ENCODE measurements at regions not wholly inside any gene's neighbourhood (a gene's known extent, or its start where the extent isn't known, plus 50 kb on each side); places are given as distances from the start of the nearest gene placed in this dataset.
"Not testable (repeated sequence)": the region's sequence is repeated elsewhere in the genome, so short reads cannot be mapped to it uniquely, and the experiment has no call there.

DNA sequence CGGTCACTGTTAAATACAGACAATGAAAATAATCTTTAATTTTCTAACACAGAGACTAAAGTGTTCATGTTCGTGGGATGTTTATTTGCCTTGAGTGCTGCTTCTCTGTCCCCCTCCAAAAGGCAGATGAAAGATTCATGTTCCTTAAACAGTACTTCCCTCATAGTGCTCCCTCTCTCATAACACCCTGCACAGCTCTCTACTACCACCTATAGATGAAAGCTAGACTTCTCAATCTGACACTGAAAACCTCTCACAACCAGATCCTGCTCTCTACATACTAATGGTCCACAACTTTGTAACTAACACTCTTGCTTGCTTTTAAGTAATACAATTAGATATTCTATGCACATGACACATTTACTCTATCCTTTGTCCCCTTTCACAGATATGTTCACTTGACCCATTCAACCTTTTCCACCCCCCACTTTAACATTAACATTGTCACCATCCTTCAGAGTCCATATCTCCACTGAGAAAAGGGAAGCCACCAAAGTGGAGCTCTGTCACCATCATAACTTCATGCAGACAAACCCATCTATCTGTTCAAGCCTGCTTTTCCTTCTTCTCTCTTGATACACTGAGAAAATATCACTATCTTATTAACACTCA is 266.4 kb upstream of the USP15 start:
- DNase-seq, result no peak

DNA sequence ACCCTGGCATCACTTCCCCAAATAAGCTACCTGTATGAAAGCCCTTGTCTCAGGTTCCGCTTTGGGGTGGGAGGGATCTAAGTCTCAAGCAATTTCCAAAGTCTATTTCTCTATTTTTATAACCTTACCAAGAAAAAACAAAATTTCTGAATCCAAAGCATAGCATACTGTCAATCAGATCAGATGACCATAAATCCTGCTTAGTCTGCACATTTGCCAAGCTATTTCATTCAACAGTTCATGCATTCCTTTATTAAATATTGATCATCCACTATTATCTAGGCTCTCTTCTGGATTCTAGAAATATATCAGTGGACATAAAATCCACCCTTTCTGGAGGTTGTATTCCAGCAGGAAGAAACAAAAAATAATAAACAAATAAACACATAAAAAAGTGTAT is 263.5 kb upstream of the USP15 start:
- DNase-seq, result no peak

DNA sequence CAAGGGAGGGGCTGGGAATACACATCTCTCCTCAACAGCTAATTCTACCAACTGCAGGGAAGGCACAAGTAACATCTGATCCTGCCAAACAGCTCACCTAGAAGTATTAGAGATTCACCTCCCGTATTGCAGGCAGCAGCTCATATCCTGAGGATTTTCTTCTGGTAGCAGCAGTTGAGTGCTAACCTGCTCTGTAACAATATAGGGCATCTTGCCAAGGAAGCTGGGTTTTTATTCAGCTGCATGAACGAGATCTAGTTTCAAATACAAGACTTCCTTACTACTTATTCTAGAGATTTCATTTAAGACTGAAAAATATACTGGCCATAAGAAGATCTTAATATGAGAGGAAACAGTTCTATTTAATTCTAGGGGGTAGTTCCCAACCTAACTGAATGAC is 261.4 kb upstream of the USP15 start:
- DNase-seq, result no peak

DNA sequence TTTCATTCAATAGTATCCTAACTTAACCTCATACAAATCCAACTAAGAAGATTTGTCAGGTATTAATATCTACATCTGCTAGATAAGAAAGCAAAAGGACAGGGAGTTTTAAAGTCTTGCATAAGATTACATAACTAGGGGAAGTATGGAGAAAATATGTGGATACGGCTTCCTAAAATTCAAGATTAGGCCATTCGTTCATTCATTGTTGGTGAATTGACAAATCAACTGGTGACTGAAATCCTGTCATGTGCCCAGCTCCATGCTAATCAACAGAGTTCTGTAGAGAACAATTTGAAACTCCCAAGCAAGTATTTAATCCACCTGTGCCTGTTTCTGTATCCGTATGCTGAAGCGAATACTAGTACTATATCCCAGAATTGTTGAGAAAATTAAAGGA is 260.9 kb upstream of the USP15 start:
- DNase-seq, result no peak

GRCh38 chr12:62001424-62001823 is 258.8 kb upstream of the USP15 start:
- DNase-seq, result no peak

- no peak for DNase-seq
Measured at GRCh38 chr12:62003226-62003625, 257.0 kb upstream of the USP15 start.

GRCh38 chr12:62003701-62004100 is 256.5 kb upstream of the USP15 start:
- no peak for DNase-seq

- DNase-seq, result no peak
Measured at GRCh38 chr12:62005615-62006014, 254.6 kb upstream of the USP15 start.

GRCh38 chr12:62006076-62006732 is 254.0 kb upstream of the USP15 start:
- DNase-seq, result no peak

DNA sequence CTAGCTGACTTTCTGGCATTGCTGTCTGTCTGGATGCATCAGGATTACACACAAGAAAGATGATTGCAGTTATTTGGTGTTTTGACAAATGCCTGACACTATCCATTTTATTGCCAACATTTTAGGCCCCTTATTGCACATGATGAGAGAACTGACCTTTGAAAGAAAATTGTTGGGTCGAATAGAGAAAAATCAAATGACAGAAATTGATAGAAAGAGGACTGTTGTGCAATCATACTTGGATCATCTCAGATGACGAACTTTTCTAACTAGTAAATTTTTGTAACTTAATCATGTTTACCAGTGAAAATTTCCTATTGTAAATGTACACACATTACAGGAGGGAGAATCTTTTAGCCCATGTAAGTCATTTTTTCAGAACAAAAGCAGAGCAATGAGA is 251.5 kb upstream of the USP15 start:
- DNase-seq, result no peak

DNA sequence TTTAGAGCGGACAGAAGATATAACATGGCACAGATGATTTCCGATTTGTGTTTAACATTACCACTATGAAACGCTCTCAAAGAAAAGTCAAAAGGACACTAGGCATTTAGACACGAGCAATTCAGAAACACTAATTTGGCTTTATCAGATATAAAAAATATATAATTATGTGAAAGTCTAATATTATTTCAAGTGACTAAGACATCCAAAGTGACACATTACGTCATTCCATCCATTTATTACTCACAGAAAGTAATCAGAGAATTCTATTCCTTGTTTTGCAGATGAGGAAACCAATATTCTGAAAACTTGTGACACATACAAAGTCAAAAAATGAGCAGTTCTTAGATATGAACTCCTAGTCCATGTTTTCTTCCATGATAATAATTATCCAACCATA is 250.8 kb upstream of the USP15 start:
- no peak for DNase-seq

DNA sequence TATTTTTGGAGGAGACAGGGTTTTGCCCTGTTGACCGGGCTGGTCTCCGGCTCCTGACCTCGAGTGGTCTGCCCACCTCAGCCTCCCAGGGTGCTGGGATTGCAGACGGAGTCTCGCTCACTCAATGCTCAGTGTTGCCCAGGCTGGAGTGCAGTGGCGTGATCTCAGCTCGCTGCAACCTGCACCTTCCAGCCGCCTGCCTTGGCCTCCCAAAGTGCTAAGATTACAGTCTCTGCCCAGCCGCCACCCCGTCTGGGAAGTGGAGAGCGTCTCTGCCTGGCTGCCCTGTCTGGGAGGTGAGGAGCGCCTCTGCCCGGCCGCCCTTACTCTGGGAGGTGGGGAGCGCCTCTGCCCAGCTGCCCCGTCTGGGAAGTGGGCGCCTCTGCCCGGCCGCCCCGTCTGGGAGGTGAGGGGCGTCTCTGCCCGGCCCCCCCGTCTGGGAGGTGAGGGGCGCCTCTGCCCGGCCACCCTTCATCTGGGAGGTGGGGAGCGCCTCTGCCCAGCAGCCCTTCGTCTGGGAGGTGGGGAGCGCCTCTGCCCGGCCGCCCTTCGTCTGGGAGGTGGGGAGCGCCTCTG is 249.8 kb upstream of the USP15 start:
- not testable (repeated sequence) for DNase-seq

GRCh38 chr12:62010973-62011372 is 249.2 kb upstream of the USP15 start:
- not testable (repeated sequence) for DNase-seq

DNA sequence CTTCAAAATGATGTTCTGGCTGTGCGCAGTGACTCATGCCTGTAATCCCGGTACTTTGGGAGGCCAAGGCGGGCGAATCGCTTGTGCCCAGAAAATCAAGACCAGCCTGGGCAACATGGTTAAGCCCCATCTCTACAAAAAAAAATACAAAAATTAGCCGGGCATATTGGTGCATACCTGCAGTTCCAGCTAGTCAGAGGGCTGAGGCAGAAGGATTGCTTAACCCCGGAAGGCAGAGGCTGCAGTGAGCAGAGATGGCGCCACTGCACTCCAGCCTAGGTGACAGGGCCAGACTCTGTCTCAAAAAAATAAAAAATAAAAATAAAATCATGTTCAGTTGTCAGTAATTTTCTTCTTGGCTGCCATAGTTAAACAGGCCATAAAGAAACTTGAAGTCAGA is 245.9 kb upstream of the USP15 start:
- DNase-seq, result no peak

DNA sequence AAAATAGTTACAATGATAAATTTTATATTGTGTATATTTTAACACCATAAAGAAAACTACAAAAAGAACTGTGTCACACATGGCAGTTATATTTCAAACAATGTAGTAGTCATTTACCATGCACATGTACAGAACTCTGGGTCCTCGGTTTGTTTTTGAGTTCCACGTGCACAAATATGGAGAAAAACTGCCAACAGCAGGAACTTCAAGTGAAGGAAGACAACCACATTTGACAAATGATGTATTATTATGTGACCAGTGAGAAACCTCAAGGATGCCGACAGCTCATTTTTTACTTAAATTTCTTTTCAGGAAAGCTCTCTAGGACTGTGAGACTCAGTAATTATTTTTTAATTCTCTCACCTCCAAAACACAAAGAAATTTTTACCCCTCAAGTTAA is 244.2 kb upstream of the USP15 start:
- DNase-seq, result no peak

GRCh38 chr12:62021808-62022207 is 238.4 kb upstream of the USP15 start:
- no peak for DNase-seq

DNA sequence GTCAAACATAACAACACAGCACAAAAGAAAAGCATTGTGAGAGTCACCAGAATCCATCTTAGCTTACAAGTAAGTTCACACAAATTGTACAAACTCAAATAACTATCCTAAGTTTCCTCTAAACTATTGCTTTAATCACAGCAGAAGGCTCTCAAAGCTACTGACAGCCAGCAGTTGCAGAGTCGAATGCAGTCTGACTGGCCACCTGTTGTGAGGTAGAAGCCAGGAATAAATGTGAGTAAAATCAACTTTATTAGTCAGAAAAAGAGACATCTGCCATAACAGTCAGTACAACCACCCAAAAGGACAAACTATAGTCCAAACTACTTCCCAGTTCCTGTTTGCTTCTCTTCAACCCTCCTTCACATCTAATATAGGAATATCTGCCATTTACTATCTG is 231.7 kb upstream of the USP15 start:
- DNase-seq, result no peak

- DNase-seq, result no peak
Measured at GRCh38 chr12:62032870-62033269, 227.3 kb upstream of the USP15 start.

DNA sequence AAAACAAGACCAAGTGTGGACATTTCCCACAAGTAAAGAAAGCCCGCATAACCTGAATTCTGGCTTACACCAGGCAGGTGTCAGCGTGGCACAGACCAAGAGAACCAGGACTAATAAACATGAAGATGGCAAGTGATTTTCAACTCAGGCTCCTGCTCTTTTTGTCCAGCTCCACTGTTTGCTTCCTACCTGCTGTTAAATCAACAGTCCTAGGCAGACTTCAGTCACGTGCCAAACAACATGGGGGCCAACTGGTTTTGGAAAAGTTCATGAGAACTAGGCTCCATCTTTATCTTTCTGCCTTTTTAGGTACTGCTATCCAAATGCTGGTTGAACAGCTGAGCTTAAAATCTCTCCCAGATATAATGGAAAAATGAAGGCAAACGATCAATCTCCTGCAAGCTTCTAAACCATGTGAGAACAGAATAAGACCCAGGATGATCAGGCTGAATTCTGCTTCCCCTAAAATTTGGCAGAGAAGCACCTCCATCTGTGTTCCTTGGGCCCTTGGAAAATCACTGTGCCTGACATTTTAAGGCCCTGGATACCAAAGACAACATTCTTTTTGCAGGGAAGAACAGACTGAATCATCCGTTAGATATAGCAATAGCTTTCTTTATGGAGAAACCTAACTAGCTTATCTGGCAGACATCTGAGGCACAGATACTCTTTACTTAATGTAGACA is 215.6 kb upstream of the USP15 start:
- no peak for DNase-seq

- no peak for DNase-seq
Measured at GRCh38 chr12:62045211-62045610, 215.0 kb upstream of the USP15 start.

- DNase-seq, result no peak
Measured at GRCh38 chr12:62050785-62051184, 209.4 kb upstream of the USP15 start.

- no peak for DNase-seq
Measured at GRCh38 chr12:62069976-62070375, 190.2 kb upstream of the USP15 start.

DNA sequence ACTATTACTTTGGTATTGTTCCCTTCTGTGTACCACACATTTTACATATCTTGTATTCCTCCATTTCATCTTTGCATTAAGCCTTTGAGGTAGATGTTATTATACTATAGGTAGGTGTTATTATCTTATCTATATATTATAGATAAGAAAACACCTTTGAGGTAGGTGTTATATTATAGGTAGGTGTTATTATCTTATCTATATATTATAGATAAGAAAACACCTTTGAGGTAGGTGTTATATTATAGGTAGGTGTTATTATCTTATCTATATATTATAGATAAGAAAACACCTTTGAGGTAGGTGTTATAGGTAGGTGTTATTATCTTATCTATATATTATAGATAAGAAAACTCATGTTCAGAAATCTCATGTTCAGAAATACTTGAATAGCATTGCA is 187.0 kb upstream of the USP15 start:
- not testable (repeated sequence) for DNase-seq

DNA sequence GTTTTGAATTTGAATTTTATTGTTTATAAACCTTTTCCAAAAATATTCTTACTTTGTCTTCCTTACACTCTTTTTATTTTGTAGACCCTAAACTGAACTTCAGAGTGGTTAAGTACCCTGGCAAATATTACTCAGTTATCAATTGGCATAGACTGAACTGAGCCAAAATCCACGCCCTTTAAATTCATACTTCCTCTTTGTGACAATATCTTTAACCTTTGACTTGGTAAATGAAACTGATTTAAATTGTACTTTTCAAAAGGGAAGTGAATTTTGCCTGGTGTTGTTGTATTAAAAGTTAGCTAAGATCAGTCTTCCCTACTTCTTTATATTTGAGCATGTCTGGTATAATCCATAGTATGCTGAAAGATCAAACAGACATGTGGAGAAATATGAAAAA is 184.3 kb upstream of the USP15 start:
- no peak for DNase-seq
